Right renal cortex interstitium (tissue), 3 donors: ENCODE measurements at regions not wholly inside any gene's neighbourhood (a gene's known extent, or its start where the extent isn't known, plus 50 kb on each side); places are given as distances from the start of the nearest gene placed in this dataset.
A peak's percentile ranks its signal among the peaks of the same experiment; 100 is the strongest.
"Not testable (repeated sequence)": the region's sequence is repeated elsewhere in the genome, so short reads cannot be mapped to it uniquely, and the experiment has no call there.

Source experiments
- DNase-seq, 3 donors: peaks; one replicate each; pipeline ENCODE4 v3.0.0-alpha.2; 2013; ENCODE audit warnings: low read depth in 3 of 3, low spot score in 2 of 3

GRCh38 chr7:10632712-10633111 is 341.0 kb upstream of the PHF14 start:
- no peak for DNase-seq

- no peak for DNase-seq
Observed at GRCh38 chr7:10634239-10634638, 339.4 kb upstream of the PHF14 start.

- DNase-seq: no peak
Observed at GRCh38 chr7:10637991-10638390, 335.7 kb upstream of the PHF14 start.

GRCh38 chr7:10643545-10643944 is 330.1 kb upstream of the PHF14 start:
- DNase-seq: no peak

GRCh38 chr7:10644849-10645248 is 328.8 kb upstream of the PHF14 start:
- DNase-seq: peak in 1 of 3 donors; percentile 12

- no peak for DNase-seq
Observed at GRCh38 chr7:10646194-10646593, 327.5 kb upstream of the PHF14 start.

GRCh38 chr7:10648289-10648688 is 325.4 kb upstream of the PHF14 start:
- DNase-seq: no peak

- not testable (repeated sequence) for DNase-seq
Observed at GRCh38 chr7:10649120-10649519, 324.6 kb upstream of the PHF14 start.

GRCh38 chr7:10655031-10655430 is 318.6 kb upstream of the PHF14 start:
- no peak for DNase-seq

- no peak for DNase-seq
Observed at GRCh38 chr7:10657201-10657600, 316.5 kb upstream of the PHF14 start.

- DNase-seq: no peak
Observed at GRCh38 chr7:10657837-10658236, 315.8 kb upstream of the PHF14 start.

- no peak for DNase-seq
Observed at GRCh38 chr7:10662491-10662890, 311.2 kb upstream of the PHF14 start.

GRCh38 chr7:10662982-10663884 is 310.4 kb upstream of the PHF14 start:
- no peak for DNase-seq

- no peak for DNase-seq
Observed at GRCh38 chr7:10672186-10672585, 301.5 kb upstream of the PHF14 start.

- no peak for DNase-seq
Observed at GRCh38 chr7:10677211-10677610, 296.5 kb upstream of the PHF14 start.

- DNase-seq: no peak
Observed at GRCh38 chr7:10677668-10678232, 295.9 kb upstream of the PHF14 start.

GRCh38 chr7:10684606-10685005 is 289.1 kb upstream of the PHF14 start:
- DNase-seq: no peak

GRCh38 chr7:10685040-10685439 is 288.6 kb upstream of the PHF14 start:
- no peak for DNase-seq

GRCh38 chr7:10688544-10688943 is 285.1 kb upstream of the PHF14 start:
- no peak for DNase-seq

- no peak for DNase-seq
Observed at GRCh38 chr7:10696064-10696463, 277.6 kb upstream of the PHF14 start.

GRCh38 chr7:10703059-10703458 is 270.6 kb upstream of the PHF14 start:
- DNase-seq: no peak

- DNase-seq: no peak
Observed at GRCh38 chr7:10703981-10704380, 269.7 kb upstream of the PHF14 start.
